Liver (tissue), 8 donors: ENCODE measurements at regions not wholly inside any gene's neighbourhood (a gene's known extent, or its start where the extent isn't known, plus 50 kb on each side); places are given as distances from the start of the nearest gene placed in this dataset.

Experiments used
- DNase-seq: peaks from one replicate; pipeline ENCODE4 v3.0.0-alpha.2; 2017; ENCODE audit warnings: low spot score
- H3K27ac ChIP-seq, 2 donors: one replicate each; pipeline ENCODE4 v1.7.0; 2013; ENCODE audit warnings: inconsistent platforms in 2 of 2, low read length in 2 of 2, control low read depth in 1 of 2, low read depth in 1 of 2, mild to moderate bottlenecking in 1 of 2
- H3K27me3 ChIP-seq, 4 donors: one replicate each; pipeline versions ENCODE4 v1.6.1 to v1.7.0; 2013; ENCODE audit warnings: low read length in 3 of 4, inconsistent platforms in 1 of 4, mild to moderate bottlenecking in 1 of 4, moderate library complexity in 1 of 4; ENCODE audit not compliant: control insufficient read depth in 4 of 4, insufficient read depth in 4 of 4
- H3K36me3 ChIP-seq, 4 donors: one replicate each; pipeline versions ENCODE4 v1.6.1 to v1.7.0; 2013; ENCODE audit warnings: low read length in 3 of 4, mild to moderate bottlenecking in 3 of 4, low read depth in 1 of 4, moderate library complexity in 1 of 4; ENCODE audit not compliant: control insufficient read depth in 4 of 4, insufficient read depth in 3 of 4
- H3K4me1 ChIP-seq, 4 donors: one replicate each; pipeline versions ENCODE4 v1.6.1 to v1.7.0; 2013; ENCODE audit warnings: low read length in 3 of 4, mild to moderate bottlenecking in 3 of 4, moderate library complexity in 1 of 4; ENCODE audit not compliant: control insufficient read depth in 4 of 4, insufficient read depth in 4 of 4
- H3K4me3 ChIP-seq, 3 donors: one replicate each; pipeline versions ENCODE4 v1.6.1 to v1.7.0; 2013; ENCODE audit warnings: low read length in 3 of 3, control low read depth in 1 of 3, low read depth in 1 of 3, mild to moderate bottlenecking in 1 of 3
- H3K9ac ChIP-seq, 2 donors: one replicate each; pipeline ENCODE4 v1.7.0; 2013; ENCODE audit warnings: low read length in 2 of 2, mild to moderate bottlenecking in 2 of 2, moderate library complexity in 2 of 2, control low read depth in 1 of 2, low read depth in 1 of 2
- H3K9me3 ChIP-seq, 4 donors: one replicate each; pipeline versions ENCODE4 v1.6.1 to v1.7.0; 2013; ENCODE audit warnings: low read length in 3 of 4; ENCODE audit not compliant: control insufficient read depth in 4 of 4
- ATF3 ChIP-seq: IDR thresholded peaks from 2 replicates; pipeline ENCODE4 v1.6.1; 2016; ENCODE audit warnings: antibody characterized with exemption
- CTCF ChIP-seq: fragments of 150-350 bp; IDR thresholded peaks from 2 replicates; pipeline ENCODE4 v1.5.1; 2017; ENCODE audit warnings: improper control_type of control experiment, low read depth, low read length; ENCODE audit not compliant: missing input control
- EGR1 ChIP-seq, 2 donors: IDR thresholded peaks; 2 replicates each; pipeline ENCODE4 v1.6.1; 2016 to 2018; ENCODE audit warnings: antibody characterized with exemption in 2 of 2, low read depth in 2 of 2
- FOXA1 ChIP-seq: IDR thresholded peaks from 2 replicates; pipeline ENCODE4 v1.6.1; 2016; ENCODE audit warnings: antibody characterized with exemption
- FOXA2 ChIP-seq: IDR thresholded peaks from 2 replicates; pipeline ENCODE4 v1.6.1; 2016; ENCODE audit warnings: antibody characterized with exemption
- GABPA ChIP-seq, 2 donors: IDR thresholded peaks in 1 of 2; conservative IDR thresholded peaks in 1 of 2; 2 replicates each; pipeline ENCODE4 v1.6.1; 2016; ENCODE audit warnings: antibody characterized with exemption in 2 of 2, mild to moderate bottlenecking in 1 of 2, moderate library complexity in 1 of 2
- HNF4A ChIP-seq, 2 donors: conservative IDR thresholded peaks; 2 replicates each; pipeline ENCODE4 v1.6.1; 2016; ENCODE audit warnings: antibody characterized with exemption in 2 of 2, mild to moderate bottlenecking in 2 of 2
- HNF4G ChIP-seq: IDR thresholded peaks from 2 replicates; pipeline ENCODE4 v1.6.1; 2016; ENCODE audit warnings: antibody characterized with exemption
- JUND ChIP-seq, 2 donors: IDR thresholded peaks; 2 replicates each; pipeline ENCODE4 v1.6.1; 2016; ENCODE audit warnings: antibody characterized with exemption in 2 of 2
- MAX ChIP-seq: IDR thresholded peaks from 2 replicates; pipeline ENCODE4 v1.6.1; 2016; ENCODE audit warnings: antibody characterized with exemption
- NR2F2 ChIP-seq: IDR thresholded peaks from 2 replicates; pipeline ENCODE4 v1.6.1; 2016; ENCODE audit warnings: antibody characterized with exemption
- RAD21 ChIP-seq, 2 donors: IDR thresholded peaks; 2 replicates each; pipeline ENCODE4 v1.6.1; 2016; ENCODE audit warnings: antibody characterized with exemption in 2 of 2, mild to moderate bottlenecking in 2 of 2
- REST ChIP-seq: IDR thresholded peaks from 2 replicates; pipeline ENCODE4 v1.6.1; 2016; ENCODE audit warnings: antibody characterized with exemption, mild to moderate bottlenecking
- RXRA ChIP-seq, 2 donors: IDR thresholded peaks; 2 replicates each; pipeline ENCODE4 v1.6.1; 2017 to 2018; ENCODE audit warnings: antibody characterized with exemption in 2 of 2, mild to moderate bottlenecking in 1 of 2
- SP1 ChIP-seq: IDR thresholded peaks from 2 replicates; pipeline ENCODE4 v1.6.1; 2018; ENCODE audit warnings: antibody characterized with exemption, mild to moderate bottlenecking
- TAF1 ChIP-seq: conservative IDR thresholded peaks from 2 replicates; pipeline ENCODE4 v1.6.1; 2016; ENCODE audit warnings: antibody characterized with exemption, mild to moderate bottlenecking
- YY1 ChIP-seq: IDR thresholded peaks from 2 replicates; pipeline ENCODE4 v1.6.1; 2016; ENCODE audit warnings: antibody characterized with exemption, mild to moderate bottlenecking
- ZBTB33 ChIP-seq: IDR thresholded peaks from 2 replicates; pipeline ENCODE4 v1.6.1; 2016; ENCODE audit warnings: antibody characterized with exemption
- WGBS: extraction: QIAGEN DNeasy Blood & Tissue Kit; methylation state at CpG from one replicate; pipeline ENCODE4 v1.1.7; 2013; 5-methylcytosine and 5-hydroxymethylcytosine counted together
- donor health status: healthy.
- donor health status: healthy.
- donor health status: healthy.
- donor health status: healthy.
- donor health status: healthy.

GRCh38 chr6:56003616-56004015, 128.2 kb upstream of the BMP5 start:
- TF ChIP-seq ZBTB33, result no peak
- no peak for TF ChIP-seq RXRA (IDR thresholded peaks at IDR 0.05)
- TF ChIP-seq HNF4G, result no peak
- no peak for TF ChIP-seq TAF1
- no peak for TF ChIP-seq RAD21 (IDR thresholded peaks at IDR 0.05)
- TF ChIP-seq GABPA (IDR thresholded peaks at IDR 0.05 in 1 of 2, conservative IDR thresholded peaks at IDR 0.05 in 1 of 2), result no peak
- no peak for TF ChIP-seq FOXA1
- TF ChIP-seq JUND (IDR thresholded peaks at IDR 0.05), result no peak
- TF ChIP-seq REST, result no peak
- no peak for TF ChIP-seq CTCF
- TF ChIP-seq ATF3, result no peak
- TF ChIP-seq HNF4A (conservative IDR thresholded peaks at IDR 0.05), result no peak
- no peak for TF ChIP-seq EGR1 (IDR thresholded peaks at IDR 0.05; ENCODE audit: low read depth in 2 of 2)
- no peak for TF ChIP-seq FOXA2
- no peaks in the 10 kb centered on the region for H3K9me3 ChIP-seq
- no peak for DNase-seq
- H3K27me3 ChIP-seq, result no peaks in the 10 kb centered on the region
- H3K36me3 ChIP-seq, result no peaks in the 10 kb centered on the region
- H3K27ac ChIP-seq, result no peak overlapping the region
- no peak overlapping the region for H3K9ac ChIP-seq
- no peak overlapping the region for H3K4me3 ChIP-seq
- no peaks in the 10 kb centered on the region for H3K4me1 ChIP-seq
- 85% methylated on average over 2 of the region's 2 CpGs for WGBS

- Histone ChIP-seq H3K4me1 (no peaks in the 10 kb centered on the region), H3K9me3 (no peaks in the 10 kb centered on the region), H3K9ac (no peak overlapping the region), H3K4me3 (no peak overlapping the region), H3K27ac (no peak overlapping the region), H3K36me3 (no peaks in the 10 kb centered on the region), H3K27me3 (no peaks in the 10 kb centered on the region)
- WGBS, result 76% methylated on average over 5 of the region's 5 CpGs
- no peak for DNase-seq
- TF ChIP-seq CTCF (no peak), ATF3 (no peak), RXRA (IDR thresholded peaks at IDR 0.05) (no peak), SP1 (no peak), REST (no peak), YY1 (no peak), FOXA2 (no peak), GABPA (IDR thresholded peaks at IDR 0.05 in 1 of 2, conservative IDR thresholded peaks at IDR 0.05 in 1 of 2) (no peak), JUND (IDR thresholded peaks at IDR 0.05) (no peak), HNF4A (conservative IDR thresholded peaks at IDR 0.05) (no peak), NR2F2 (no peak), MAX (no peak), EGR1 (IDR thresholded peaks at IDR 0.05; ENCODE audit: low read depth in 2 of 2) (no peak), HNF4G (no peak)
Measured at GRCh38 chr6:56002336-56002735, 126.9 kb upstream of the BMP5 start.
